Activated CD4-positive, alpha-beta T cell treated with anti-CD3 and anti-CD28 coated beads, Interleukin-2, amount 50 U/mL, for 24 hours (primary cell): ENCODE measurements at regions not wholly inside any gene's neighbourhood (a gene's known extent, or its start where the extent isn't known, plus 50 kb on each side); places are given as distances from the start of the nearest gene placed in this dataset.

ENCODE experiments used
- DNase-seq, 2 donors: peaks; one replicate each; pipeline ENCODE4 v3.0.0-alpha.2; 2020; ENCODE audit warnings: low read depth in 1 of 2, low spot score in 1 of 2

DNA sequence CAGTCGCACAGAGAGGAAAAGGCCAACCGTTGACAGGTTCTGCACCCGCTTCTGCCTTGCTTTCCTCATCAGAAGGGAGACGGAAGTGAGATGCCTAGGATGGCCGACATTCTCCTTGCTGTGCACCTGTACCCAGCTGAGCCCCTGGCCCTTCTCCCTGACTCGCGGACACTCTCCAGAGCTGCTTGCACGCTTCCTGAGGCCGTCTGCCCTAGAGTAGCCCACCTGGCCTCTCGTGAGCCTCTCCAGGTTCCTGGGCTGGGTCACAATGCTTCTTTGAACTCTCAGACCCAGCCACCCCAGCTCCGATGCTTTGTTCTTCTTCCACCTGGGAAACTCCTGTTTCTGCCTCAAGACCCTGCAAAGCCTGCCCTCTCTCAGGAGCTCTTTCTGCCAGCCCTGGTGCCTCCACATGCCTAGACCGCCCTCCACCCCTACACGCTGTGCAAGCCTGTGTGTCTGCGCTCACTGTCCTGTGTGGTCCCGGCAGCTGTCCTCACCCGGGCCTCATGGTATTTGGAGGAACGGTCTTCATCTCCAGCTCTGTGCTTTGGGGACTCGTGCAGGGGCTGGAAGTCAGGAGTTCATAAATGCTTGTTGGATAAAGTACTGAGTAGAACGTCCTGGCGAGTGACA, 345.4 kb upstream of the SALL3 start:
- no peak for DNase-seq

DNA sequence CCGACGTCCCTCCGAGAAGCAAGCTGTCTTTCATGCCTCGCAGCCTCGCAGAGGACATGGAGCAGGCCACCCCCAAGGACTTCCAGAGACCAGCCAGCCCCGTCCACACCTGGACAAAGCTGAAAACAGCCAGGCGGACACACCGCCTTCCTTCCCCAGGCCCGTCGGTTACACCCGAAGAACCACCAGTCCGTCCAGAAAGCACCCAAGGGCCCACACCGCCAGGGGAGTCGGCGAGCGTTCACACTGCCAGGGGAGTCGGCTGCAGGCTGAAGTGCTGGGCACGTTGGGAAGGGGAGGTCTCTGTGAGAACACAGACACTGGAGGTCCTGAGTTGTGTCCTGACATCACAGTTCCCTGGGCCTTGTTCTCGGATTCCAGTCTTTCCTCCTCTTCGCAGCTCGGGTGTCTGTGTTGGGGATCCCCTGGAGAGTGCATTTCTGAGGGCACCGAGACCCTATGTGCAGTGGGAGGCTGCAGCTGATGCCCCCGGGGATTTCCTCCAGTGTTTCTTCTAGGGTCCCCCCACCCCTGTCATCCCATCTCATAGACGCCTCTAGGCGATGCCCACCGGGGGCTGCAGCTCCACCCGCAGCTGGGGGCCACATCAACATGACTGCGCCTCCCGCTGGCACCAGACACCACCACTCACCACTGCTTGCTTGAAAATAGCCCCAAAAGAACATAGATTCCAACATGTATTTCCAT, 344.4 kb upstream of the SALL3 start:
- no peak for DNase-seq

DNA sequence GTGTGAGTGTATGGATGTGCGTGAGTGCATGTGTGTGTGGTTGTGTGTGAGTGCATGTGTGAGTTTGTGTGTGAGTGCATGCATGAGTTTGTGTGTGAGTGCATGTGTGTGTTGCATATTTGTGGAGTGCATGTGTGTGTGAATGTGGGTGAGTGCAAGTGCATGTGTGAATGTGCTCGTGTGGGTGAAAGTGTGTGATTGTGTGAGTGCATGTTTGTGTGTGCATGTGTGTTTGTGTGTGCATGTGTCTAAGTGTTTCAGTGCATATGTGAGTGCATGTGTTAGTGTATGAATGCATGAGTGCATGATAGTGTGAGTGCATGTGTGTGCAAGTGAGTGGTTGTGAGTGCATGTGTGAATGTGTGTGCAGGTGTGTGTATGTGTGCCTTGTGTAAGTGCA, 343.4 kb upstream of the SALL3 start:
- no peak for DNase-seq

DNA sequence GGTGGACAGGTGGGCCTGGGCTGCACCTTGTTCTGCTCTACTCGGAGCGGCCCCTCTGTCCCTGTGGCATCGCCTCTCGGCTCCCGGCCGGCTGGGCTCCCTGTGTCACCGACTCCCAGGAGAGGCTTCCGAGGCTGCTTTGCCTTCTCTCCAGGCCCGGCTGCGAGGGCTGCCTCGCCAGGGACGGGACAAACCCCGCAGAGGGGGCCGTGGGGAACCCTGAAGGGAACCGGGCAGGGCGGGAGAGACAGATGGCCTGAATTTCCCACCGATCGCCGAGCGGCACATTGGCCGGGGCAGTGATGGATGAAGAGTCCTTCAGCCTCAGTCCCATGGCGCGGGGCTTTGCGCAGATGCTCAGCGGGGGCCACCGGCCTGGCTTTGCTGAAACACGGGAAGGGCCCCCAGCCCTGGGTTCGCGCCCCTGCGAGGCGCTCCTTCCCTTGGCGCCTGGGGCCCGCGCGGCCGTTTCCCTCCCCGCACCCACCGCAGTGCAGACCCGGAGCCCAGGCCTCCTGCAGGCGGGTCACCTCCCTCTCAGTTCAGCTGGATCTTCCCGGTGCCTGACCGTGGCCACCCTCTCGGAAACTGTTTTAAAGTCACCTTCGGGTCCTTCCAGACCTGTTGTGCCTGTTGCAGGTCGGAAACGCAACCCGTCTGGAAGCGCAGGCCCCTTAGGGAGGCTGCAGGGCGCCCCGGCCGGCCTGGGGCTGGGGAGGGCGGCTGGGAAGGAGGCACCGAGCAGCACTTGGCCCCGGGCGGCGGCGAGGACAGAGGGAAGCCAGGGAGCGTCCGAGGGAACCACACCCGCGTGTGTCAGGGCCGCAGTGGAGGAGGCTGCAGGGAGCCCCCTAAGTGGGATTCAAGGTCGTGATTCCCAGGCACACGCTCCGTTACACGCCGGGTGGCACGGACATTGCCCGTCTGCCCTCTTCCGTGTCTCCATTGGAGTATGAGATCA, 341.9 kb upstream of the SALL3 start:
- no peak for DNase-seq

DNA sequence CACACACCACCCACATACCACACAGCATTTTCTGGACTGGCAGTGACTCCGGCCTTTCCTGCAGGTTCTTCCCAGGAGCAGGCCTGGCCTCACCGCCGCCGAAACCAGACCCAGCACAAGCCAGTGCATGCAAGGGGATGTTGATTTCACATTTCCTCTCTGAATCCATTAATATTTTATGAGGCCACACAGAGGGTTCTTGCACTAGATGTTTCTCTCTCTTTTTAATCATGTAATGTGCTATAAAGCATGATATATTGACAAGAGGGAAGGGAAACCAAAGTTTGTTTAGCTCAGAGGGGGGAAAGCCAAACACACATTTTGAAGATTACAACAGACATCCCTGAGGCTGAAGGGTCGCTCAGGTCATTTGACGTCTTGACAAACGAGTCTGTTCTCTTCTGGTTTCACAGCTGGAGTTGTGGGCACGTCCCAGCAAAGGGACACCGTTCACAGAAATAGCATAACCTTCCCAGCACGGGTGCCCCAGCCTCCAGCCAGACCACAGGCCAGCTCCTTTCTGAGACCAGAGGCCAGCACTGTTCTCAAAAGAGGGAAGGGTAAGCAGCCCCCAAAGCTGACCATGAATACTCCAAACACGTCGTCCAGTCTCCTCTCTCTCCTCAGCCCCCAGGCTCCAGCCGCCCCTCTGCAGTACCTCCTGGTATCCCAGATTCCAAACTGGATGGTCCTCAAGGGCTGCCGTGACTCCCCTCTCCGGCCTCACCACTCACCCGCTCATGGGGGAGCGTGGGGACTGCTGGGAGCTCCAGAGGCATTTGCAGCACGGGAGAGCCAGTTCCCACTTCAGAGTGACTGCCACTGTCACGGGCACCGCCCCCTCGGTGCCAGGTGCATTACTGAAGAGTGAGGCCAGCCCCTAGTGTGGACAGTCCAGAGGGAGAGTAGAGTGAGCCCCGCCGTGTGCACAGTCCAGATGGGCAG, 340.3 kb upstream of the SALL3 start:
- no peak for DNase-seq

DNA sequence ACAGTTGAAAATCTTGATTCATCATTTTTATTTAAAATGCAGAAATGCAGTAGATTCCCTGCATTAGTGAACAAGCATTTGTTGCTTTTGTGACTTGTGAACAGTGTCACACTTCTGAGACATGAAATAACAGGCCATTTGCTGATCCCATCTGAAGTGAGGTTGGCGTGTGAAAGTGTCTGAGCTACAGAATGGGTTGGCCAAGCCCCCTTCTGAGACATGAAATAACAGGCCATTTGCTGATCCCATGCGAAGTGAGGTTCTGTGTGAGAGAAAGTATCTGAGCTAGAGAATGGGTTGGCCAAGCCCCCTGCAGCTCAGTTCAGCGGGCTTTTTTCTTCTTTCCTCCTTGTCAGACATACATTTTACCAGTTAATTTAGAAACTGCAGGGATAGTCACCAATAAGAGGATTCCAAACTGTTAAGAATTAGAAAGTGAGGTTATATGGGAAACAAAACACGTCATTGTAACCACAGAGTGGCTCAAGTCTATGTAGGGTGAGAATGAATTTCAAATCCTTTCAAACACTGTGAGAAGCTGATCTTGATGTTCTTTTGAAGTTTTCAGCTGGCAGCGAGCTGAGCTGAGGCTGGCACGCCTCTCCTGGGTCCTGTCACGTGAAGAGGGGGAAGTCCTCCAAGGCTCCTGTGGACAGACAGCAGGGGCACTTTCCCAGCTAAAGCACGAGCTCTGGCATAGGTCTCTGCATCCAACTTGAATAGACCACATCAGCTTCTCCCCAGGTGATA, 339.2 kb upstream of the SALL3 start:
- DNase-seq, result no peak

DNA sequence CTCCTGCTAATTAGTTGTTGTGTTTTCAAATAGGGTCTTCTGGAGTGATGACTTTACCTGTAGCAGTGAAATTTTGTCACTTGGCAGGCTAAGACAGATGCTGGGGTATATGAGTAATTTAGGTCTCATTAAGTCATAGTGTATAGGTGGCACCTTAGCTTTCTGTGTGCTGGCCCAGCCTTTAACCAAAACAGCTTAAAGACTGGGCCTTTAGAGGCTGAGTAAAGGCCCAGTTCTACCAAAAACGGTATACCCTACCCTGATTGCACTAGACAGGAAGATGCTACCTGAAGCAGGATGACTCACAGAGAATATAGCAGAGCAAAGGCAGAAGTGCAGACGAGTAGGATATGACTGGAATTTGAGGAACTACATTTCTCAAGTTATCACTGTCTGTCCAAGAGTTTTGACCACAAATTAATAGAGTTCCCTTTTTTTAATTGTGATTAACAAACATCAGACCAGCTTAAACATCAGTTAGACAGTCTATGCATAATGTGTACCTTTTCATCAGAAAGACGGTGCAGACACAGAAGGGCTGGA, 337.9 kb upstream of the SALL3 start:
- DNase-seq, result no peak

DNA sequence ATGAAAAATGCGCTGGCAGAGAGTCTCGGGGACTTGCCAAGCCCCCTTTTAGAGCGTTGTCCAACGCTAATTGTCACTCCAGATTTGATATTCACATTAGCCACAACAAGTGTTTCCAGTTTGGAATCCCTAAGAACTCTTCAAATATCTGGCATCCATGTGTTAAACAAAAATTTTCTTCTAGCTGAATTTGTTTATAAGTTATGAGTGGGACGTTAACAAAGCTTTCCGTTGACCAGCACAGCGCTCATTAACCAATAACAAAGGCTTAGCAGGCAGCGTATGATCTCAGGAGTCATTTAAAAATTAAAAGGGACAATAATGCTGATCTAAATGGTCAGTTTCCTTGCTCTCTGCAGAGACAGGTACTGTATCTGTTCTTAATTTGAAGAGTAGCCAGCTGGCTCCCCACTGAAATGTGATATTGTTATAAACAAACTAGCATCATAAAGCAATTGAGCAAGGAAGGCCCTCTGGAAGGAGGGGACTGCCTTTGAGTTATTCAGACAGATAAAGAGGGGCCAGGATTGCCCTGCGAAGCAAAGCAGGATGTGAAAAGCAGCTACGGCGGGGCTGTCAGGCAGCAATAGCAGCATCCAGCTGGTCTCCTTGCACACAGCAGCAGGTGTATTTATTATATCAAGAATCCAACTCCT, 337.2 kb upstream of the SALL3 start:
- no peak for DNase-seq

DNA sequence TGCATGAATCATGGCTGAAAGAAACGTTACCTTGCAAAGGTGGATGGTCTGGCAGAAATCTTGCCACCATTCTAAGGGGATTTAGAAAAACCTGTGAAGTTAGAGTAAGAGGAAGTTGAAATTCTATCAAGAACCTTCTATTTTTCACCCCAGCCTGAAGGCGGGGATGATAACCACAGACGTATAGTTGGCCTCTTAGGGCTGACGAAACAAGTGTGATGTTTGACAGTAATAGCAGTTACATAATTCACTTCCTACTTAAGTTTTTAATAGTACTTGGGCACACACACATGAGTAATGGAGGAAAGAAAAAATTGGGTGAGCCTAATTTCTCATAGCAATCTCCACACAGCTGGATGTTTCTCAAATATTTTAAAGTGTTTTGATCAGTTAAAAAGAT, 336.6 kb upstream of the SALL3 start:
- DNase-seq, result no peak

DNA sequence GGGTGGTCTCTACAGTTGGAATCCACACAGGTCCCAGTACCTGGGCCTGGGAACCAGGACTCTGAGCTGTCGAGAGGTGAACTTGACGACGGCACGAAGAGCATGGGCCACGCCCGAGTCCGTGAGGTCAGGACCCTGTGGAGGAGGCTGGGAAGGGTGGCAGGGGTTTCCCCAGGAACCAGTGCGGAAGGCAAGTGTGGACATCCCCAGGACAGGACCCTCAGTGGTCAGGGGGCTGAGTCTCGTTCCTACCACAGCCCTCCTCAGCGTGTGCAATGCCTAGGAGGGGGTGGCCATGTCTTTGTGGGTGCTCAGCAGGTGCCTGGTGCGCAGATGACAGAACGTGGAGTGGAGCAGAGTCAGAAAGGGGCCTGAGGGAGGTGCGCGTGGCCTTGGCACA, 335.6 kb upstream of the SALL3 start:
- DNase-seq, result no peak

DNA sequence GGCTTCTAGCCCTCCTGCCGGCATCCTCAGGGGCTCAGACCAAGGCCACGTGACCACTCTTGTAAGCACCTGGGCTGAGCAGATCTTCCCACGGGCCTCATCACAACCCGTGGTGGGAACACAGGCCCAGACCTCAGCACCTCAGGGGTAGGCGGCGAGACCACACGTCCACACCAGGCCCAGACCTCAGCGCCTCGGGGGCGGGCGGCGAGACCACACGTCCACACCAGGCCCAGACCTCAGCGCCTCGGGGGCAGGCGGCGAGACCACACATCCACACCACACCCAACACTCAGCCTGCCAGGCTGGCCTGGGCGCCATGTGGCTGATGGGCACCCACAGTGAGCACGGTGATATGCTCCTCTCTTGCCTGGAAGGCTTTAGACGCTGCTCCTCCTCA, 334.4 kb upstream of the SALL3 start:
- DNase-seq, result no peak

DNA sequence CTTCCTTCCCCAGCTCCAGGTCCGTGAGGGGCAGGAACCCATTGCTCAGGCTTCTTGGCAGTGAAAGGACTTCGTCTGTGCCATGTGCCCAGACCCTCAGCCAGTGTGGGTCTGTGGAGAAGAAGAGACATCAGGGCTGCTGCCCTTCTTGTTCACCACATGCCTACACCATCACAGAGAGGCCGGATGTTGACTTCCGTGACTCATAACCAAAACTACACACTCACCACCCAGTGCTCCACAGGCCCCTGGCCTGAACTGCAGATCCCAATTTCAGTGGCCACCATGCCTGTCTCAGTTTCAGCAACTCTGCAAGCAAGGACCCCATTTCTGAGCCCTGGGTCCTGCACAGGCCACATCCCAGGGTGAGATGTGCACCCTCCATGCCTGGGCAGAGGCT, 332.6 kb upstream of the SALL3 start:
- DNase-seq, result no peak

DNA sequence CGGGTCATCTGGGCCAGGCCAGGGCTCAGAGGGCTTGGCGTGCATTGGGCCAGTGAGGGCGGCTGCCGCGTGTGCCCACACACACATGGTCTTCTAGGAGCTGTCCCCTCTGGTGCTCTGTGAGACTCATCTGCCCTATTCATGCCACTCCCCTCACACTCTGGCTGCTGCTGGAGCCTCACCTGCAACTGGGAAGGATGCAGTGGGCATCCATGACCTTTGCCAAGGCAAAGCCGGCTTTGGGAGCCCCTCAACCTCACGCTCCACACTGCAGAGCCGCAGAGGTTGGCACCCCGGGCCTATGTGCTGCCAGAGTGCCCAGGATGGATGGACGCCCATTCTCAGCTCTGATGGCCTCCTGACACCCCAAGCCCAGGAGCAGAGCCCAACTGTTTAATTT, 330.2 kb upstream of the SALL3 start:
- no peak for DNase-seq

DNA sequence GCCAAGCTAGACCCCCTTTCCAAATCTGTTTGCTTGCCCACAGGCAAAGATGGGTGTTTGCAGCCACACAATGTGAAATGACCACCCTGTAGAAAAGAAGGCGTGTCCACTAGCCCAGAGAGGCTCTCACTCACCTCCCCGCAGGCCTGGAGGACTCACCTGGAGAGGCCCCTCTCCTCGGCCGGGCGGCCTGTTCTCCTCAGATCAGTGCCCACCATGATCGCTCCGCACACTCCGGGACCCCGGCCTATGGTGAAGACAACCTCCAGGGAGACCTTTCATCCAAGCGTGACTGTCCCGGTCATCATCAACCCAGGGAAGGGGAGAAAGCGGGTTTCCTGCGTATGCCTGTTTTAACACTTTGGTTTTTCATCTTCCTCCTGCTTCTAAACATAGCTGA, 328.7 kb upstream of the SALL3 start:
- no peak for DNase-seq

DNA sequence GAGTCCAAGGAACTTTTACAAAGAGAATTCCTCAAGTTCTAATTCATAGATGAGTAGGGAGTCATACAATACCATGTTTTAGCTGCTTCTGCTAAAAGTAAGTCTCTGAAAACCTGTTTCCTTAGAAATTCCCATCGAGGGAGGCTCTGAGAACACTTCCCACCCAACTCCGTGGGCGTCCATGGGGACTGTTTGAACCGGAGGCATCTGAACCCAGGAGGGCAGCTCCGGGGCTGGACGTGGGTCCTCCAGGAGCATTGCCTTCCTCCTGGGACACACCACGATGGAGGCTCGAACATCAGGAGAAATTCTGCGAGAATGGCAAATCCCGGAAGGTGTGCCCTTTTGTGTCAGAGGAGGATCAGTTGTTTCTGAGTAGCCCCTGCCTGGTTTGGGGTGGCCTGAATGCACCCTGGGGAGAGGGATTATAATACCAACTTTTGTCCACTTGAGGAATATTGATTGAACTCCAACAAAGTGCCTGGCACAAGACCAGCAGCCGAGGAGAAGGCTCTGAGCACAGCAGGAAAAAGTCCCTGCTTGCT, 327.5 kb upstream of the SALL3 start:
- DNase-seq, result no peak

DNA sequence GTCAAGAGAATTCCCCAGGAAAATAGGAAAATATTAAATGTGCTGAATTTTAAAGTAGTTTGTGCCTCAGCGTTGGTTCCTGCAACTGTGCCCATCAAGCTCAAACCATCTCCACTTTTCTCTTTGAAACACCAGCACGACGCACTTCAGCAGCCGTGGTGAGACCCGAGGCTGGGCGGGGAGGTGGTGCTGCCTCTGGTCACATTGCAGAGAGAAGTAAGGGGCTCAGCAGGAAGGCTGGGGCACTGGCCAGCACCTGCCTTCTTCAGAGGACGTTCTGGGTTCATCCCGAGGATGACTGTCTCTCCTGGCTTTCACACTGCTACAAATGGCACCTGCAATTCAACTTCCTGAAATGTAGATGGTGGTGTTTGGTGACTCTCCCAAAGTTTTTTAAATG, 323.7 kb upstream of the SALL3 start:
- no peak for DNase-seq

DNA sequence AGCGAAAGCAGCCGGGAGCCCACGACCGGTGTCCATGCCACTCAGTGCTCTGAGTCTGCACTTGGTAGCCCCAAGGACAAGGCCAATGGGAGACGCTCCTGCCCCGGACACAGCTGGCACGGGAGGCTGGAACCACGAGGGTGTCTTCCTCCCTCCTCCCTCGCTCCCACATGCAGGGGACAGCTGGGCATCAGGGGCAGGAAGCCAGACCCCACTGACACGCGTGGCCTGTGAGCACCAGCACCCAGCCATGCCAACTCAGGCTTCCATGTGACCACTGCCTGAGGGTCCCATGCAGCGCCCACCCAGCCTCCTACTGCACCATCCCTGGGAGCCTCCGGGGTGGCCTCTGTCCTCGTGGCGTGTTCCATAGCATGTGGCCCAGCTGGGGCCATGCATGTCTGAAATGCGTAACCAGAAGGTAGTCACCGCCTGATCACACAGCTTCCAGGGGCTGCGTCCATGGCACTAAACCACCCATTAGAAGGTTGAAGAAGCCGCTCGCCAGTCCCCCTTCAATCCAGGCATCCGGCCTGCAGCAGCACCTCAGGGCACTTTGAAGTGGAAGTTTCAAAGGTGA, 323.2 kb upstream of the SALL3 start:
- no peak for DNase-seq

DNA sequence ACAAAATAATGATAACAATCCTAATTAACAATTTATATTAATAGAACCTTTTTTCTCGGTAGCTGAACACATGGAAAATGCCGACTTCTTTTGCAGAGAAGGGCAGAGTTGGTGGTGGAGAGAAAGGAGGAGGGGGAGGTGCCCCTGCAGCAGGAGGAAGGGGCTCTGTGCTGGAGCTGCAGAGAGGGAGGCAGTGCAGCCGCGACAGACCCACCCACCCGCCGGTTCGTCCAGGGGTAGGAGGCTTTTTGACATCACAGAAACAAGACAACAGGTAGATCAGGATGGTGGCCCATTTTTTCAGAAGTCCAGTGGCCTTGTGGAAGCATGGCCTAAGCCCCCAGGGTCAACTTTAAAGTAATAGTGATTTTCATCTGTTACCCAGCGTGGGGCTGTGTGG, 321.1 kb upstream of the SALL3 start:
- DNase-seq, result no peak

DNA sequence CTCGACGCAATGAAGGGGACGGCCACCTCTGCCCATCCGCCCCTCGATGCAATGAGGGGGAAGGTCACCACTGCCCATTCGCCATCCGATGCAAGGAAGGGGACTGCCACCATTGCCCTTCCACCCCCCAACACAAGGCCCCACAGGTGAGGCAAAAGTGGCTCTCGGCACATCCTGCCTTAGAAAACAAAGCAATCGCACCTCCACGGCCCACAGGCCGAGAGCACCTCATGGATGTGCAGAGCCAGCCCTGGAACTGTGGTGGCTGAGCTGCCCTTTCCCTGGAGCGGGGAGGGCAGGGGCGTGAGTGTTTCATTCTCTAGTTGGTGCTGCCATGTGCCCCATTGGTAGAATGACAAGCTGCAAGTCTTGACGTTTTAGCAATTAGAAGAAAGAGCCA, 320.6 kb upstream of the SALL3 start:
- DNase-seq, result no peak
